SU-DHL-6 (cell line): ENCODE measurements at regions not wholly inside any gene's neighbourhood (a gene's known extent, or its start where the extent isn't known, plus 50 kb on each side); places are given as distances from the start of the nearest gene placed in this dataset.

Source experiments
- CTCF ChIP-seq: fragments of 200-600 bp; sonication (generic); IDR thresholded peaks from one replicate; pipeline ENCODE4 v1.5.1; 2017; ENCODE audit warnings: antibody characterized with exemption, mild to moderate bottlenecking, low read length, moderate library complexity; ENCODE audit not compliant: insufficient read depth, poor library complexity, severe bottlenecking
- EZH2phosphoT487 ChIP-seq: fragments of 200-600 bp; sonication (generic), shearing (Covaris generic); conservative IDR thresholded peaks from 2 replicates; pipeline ENCODE4 v1.6.1; 2018; ENCODE audit warnings: mild to moderate bottlenecking, antibody characterized with exemption, low read length, moderate library complexity, mixed read lengths

DNA sequence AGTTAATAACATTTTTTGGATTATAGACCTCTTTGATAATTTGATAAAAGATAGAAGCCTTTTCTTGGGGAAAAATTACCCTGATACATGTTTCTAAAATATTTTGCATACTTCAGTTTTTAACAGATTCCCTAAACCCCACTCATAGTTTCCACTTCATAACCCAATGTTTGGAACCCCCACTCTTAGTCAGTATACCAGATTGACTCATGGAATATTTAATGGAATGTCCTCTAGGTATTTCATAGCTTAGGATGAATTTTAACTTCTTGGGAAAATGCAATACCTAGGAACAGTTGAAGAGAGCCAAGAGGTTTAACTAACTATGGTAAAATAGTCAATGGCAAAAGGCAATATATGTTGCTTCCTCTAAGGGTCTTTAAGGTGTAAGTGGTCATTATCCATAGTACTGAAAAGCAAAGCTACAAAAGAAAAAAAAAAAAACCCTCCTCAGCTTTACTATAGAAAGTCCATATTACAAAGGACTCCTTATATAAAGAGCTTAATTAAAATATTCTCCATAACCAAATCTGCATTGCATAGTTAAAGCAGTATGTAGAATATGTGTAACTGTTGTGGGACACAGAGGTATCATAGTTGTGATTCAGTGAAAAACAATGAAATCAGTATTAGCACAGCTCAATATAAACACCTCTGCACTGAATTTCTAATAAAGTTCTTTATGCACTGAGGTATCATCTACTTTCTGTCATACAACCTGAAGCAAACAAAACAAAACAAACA is 159.9 kb downstream of the PCDH7 start:
- no peak for TF ChIP-seq EZH2phosphoT487
- TF ChIP-seq CTCF: no peak
